HUES64 (cell line): ENCODE measurements at regions not wholly inside any gene's neighbourhood (a gene's known extent, or its start where the extent isn't known, plus 50 kb on each side); places are given as distances from the start of the nearest gene placed in this dataset.

Experiments
- H3K27ac ChIP-seq: 2 replicates; pipeline ENCODE4 v1.7.0; 2013; ENCODE audit warnings: low read depth, low read length, inconsistent platforms
- H3K27me3 ChIP-seq: 2 replicates; pipeline ENCODE4 v1.6.1; 2013; ENCODE audit warnings: mild to moderate bottlenecking, low read length; ENCODE audit not compliant: insufficient read depth
- H3K36me3 ChIP-seq: 2 replicates; pipeline ENCODE4 v1.6.1; 2013; ENCODE audit warnings: mild to moderate bottlenecking, low read length; ENCODE audit not compliant: insufficient read depth
- H3K4me1 ChIP-seq: 2 replicates; pipeline ENCODE4 v1.6.1; 2013; ENCODE audit warnings: mild to moderate bottlenecking, low read length, moderate library complexity; ENCODE audit not compliant: insufficient read depth
- H3K4me3 ChIP-seq: 2 replicates; pipeline ENCODE4 v1.5.1; 2013; ENCODE audit warnings: mild to moderate bottlenecking, low read length, moderate library complexity
- H3K9ac ChIP-seq: 2 replicates; pipeline ENCODE4 v1.6.1; 2013; ENCODE audit warnings: mild to moderate bottlenecking, low read depth, low read length
- H3K9me3 ChIP-seq: 2 replicates; pipeline ENCODE4 v1.6.1; 2013; ENCODE audit warnings: low read depth, low read length; ENCODE audit not compliant: insufficient read depth
- WGBS: fragments of 150-250, 120-280 bp; methylation state at CpG from one replicate; pipeline ENCODE4 v1.1.7; 2013; ENCODE audit warnings: missing lambda C conversion rate; 5-methylcytosine and 5-hydroxymethylcytosine counted together

DNA sequence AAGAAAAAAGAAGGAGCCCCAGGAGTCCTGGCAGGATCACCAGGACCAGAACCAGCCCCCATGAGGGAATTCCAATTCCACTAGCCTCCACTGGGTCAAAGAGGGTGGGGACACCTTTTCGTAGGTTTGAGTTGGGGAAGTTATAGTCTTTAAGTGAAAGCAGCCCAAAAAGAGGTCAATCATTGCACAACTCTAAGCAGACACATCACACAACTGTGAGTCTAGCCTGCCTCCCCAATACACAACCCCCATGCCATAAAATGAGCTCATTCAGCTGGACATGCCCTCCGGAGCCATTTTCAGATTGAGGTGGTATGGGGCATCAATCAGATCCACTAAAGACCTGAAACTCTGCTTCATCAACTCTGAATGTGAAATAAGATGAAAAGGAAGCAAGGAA lies 179.9 kb downstream of the NPHP4 start:
- no peaks in the 10 kb centered on the region for H3K4me1 ChIP-seq
- no peaks in the 10 kb centered on the region for H3K27me3 ChIP-seq
- H3K9ac ChIP-seq, result no peak overlapping the region
- no peaks in the 10 kb centered on the region for H3K36me3 ChIP-seq
- WGBS, result 100% methylated on average over 1 of the region's 2 CpGs
- no peak overlapping the region for H3K27ac ChIP-seq
- H3K4me3 ChIP-seq, result no peak overlapping the region
- 0 out of 2 replicates have a peak, but pooled peaks cover 2% of the 10 kb centered on the region for H3K9me3 ChIP-seq

DNA sequence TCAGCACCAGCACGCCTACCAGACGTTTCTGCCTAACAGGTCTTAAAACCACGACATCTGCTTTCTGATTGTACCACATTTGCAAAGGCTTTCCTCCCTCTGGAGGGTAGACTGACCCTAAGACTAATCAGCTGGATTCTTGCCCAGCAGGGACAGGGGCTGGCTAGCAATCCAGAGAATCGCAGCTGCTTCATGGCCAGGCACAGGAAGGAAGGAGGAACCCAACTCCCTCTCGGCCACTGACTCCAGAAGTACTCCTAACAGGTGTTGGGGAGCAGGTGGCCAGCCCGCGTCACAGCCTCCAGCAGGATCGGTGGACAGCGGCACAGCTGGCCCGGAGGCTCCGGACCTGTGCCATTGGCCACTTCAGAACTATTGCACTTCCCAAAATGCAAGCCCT lies 180.8 kb downstream of the NPHP4 start:
- Histone ChIP-seq H3K9ac (no peak overlapping the region), H3K4me1 (no peaks in the 10 kb centered on the region), H3K27me3 (no peaks in the 10 kb centered on the region), H3K4me3 (no peak overlapping the region), H3K36me3 (no peaks in the 10 kb centered on the region), H3K27ac (no peak overlapping the region), H3K9me3 (no peaks in the 10 kb centered on the region)
- 79% methylated on average over 11 of the region's 11 CpGs for WGBS

DNA sequence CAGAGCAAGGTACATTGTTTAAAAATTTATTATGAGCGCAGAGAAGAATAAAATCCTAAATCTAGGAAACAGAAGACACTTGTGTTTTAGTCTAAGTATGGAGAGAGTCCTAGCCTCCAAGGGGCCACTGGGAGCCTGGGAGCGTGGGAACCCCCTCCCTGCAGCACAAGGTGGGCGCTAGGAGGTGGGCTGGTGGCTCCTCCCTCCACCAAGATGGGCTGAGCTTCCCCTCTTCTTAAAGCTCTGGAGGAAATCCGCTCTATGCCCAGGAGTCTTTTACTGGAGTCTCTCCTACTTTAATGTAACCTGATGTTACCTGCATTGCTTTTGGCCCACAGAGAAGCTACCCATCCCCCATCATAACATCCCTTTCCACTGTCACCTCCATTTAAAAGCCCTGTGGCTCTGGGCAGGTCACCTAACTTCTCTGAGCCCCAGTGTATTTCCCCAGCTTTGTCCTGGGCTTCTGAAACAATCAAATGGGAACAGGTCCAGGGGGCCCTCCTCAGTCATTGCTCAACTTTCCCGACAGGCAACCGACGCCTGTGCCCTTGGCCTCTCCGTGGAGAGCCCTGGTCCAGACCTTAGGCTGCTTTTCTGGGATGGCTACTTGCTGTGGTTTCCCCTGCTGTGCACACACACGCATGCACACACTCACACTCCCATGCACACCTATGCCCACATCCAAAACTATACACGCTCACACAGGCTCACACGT lies 181.5 kb downstream of the NPHP4 start:
- no peak overlapping the region for H3K9ac ChIP-seq
- H3K9me3 ChIP-seq, result no peaks in the 10 kb centered on the region
- no peak overlapping the region for H3K4me3 ChIP-seq
- no peak overlapping the region for H3K27ac ChIP-seq
- 88% methylated on average over 11 of the region's 11 CpGs for WGBS
- H3K4me1 ChIP-seq, result no peaks in the 10 kb centered on the region
- no peaks in the 10 kb centered on the region for H3K27me3 ChIP-seq
- H3K36me3 ChIP-seq, result no peaks in the 10 kb centered on the region

DNA sequence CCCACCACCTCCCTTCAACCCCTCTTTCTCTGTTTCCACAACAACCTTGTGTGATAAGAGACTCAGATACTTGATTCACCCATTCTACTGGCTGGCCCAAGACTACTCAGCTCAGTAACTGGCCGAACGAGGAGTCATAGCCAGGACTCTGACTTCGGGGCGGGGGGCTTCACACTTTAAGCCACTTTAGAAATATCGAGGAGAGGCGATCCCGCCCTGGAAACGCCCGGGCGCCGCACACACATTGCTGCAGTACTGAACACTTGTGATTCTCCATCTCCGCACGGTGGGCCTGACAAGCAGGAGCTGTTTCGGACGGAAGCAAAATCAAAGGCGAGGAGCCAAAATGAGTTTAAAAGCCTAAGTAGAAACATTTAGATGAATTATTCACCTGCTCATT lies 182.1 kb downstream of the NPHP4 start:
- Histone ChIP-seq H3K4me3 (no peak overlapping the region), H3K9me3 (no peaks in the 10 kb centered on the region), H3K9ac (no peak overlapping the region), H3K36me3 (no peaks in the 10 kb centered on the region), H3K27ac (no peak overlapping the region), H3K27me3 (no peaks in the 10 kb centered on the region), H3K4me1 (no peaks in the 10 kb centered on the region)
- WGBS, result 96% methylated on average over 16 of the region's 16 CpGs

DNA sequence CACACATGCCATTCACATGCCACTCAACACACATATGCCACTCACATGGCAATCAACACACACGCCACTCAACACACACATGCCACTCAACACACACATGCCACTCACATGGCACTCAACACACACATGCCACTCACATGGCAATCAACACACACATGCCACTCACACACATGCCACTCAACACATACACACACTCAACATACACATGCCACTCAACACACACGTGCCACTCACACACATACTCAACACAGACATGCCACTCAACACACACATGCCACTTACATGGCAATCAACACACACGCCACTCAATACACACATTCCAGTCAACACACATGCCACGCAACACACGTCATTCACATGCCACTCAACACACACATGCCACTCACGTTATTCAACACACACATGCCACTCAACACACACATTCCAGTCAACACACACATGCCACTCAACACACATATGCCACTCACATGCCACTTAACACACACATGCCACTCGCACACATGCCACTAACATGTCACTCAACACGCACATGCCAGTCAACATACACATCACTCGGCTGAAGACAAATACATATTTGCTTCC lies 182.9 kb downstream of the NPHP4 start:
- no peaks in the 10 kb centered on the region for H3K9me3 ChIP-seq
- H3K27ac ChIP-seq, result no peak overlapping the region
- no peaks in the 10 kb centered on the region for H3K36me3 ChIP-seq
- H3K27me3 ChIP-seq, result no peaks in the 10 kb centered on the region
- H3K9ac ChIP-seq, result no peak overlapping the region
- 94% methylated on average over 9 of the region's 9 CpGs for WGBS
- no peaks in the 10 kb centered on the region for H3K4me1 ChIP-seq
- H3K4me3 ChIP-seq, result no peak overlapping the region

DNA sequence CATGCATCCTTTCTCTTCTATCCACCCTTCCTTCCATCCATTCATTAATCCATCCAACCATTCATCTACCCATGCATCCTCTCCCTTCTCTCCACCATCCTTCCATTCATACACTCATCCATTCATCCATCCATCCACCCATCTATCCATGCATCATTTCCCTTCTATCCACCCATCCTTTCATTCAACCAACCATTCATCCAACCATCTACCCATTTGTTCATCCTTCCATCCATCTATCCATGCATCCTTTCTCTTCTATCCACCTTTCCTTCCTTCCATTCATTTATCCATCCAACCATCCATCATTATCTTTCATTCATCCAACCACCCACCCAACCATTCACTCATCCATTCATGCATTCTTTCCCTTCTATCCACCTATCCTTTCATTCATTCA lies 188.4 kb downstream of the NPHP4 start:
- H3K4me3 ChIP-seq, result no peak overlapping the region
- no peak overlapping the region for H3K9ac ChIP-seq
- H3K9me3 ChIP-seq, result no peaks in the 10 kb centered on the region; the same call in 1 of the 2 replicates
- no peaks in the 10 kb centered on the region for H3K36me3 ChIP-seq
- no peak overlapping the region for H3K27ac ChIP-seq
- no peaks in the 10 kb centered on the region for H3K27me3 ChIP-seq
- no peaks in the 10 kb centered on the region for H3K4me1 ChIP-seq

DNA sequence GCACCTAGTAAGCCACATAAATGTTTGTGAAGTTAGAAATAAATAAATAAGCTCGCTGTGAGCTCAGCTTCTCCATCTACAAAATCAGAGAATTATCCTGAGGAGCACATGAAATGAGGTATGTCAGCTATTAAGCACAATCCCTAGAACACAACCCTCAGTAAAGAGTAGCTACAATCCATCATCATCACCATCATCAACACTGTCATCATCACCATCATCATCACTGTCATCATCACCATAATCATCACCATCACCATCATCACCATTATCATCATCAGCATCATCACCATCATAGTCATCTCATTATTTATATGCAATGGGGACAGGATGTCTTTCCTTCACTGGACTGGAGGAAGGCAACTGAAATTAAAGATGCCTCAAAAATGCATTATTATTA lies 189.6 kb downstream of the NPHP4 start:
- Histone ChIP-seq H3K4me3 (no peak overlapping the region), H3K27me3 (no peaks in the 10 kb centered on the region), H3K36me3 (no peaks in the 10 kb centered on the region), H3K9ac (no peak overlapping the region), H3K9me3 (no peaks in the 10 kb centered on the region; the same call in 1 of the 2 replicates), H3K4me1 (0 out of 2 replicates have a peak, but pooled peaks cover 3% of the 10 kb centered on the region), H3K27ac (no peak overlapping the region)
- WGBS, result 100% methylated on average over 1 of the region's 1 CpG

DNA sequence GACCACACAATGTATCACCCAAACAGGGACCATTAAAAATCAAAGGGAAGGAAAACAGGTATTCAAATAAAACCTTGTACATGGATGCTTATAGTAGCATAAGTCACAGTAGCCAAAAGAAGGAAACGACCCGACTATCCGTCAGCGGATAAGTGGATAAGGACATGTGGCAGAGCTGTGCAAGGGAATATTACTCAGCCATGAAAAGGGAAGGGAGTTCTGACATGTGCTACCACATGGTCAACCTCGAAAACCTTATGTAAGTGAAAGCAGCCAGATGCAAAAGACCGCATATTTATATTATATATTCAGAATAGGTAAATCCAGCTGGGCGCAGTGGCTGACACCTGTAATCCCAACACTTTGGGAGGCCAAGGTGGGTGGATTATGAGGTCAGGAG lies 193.3 kb downstream of the NPHP4 start:
- 97% methylated on average over 5 of the region's 7 CpGs for WGBS

DNA sequence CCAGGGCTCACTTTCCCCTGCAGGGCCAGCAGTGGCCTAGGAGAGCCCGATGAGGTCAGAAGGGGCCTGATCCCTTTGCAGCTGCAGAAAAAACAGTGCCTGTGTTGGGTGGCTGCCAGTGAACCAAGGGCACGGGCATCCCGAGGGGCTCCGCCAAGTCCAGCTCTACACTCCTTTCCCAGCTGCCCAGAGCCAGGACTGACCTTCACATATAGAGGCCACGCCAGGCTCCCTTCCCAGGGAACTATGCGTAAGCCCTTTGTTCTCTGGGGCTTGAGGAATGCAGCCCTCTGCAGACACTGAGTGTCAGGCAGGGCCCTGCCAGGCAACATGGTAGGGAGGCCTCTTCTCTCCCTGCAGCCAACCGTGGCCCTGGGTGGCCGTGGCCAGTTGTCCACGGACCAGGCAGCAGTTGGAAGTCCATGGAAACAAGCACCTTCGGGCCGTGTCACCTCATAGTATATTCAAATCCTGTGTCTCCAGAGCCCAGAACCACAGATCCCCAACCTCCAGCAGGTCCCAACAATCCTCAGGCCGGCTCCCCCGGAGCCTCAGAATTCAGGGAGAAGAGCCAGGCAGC lies 194.0 kb downstream of the NPHP4 start:
- H3K27me3 ChIP-seq, result no peaks in the 10 kb centered on the region
- H3K4me3 ChIP-seq, result no peak overlapping the region
- H3K9ac ChIP-seq, result no peak overlapping the region
- no peak overlapping the region; the same call in 1 of the 2 replicates for H3K27ac ChIP-seq
- 84% methylated on average over 13 of the region's 13 CpGs for WGBS
- H3K4me1 ChIP-seq, result 0 out of 2 replicates have a peak, but pooled peaks cover 3% of the 10 kb centered on the region
- no peaks in the 10 kb centered on the region; the same call in 1 of the 2 replicates for H3K9me3 ChIP-seq
- H3K36me3 ChIP-seq, result no peaks in the 10 kb centered on the region

More for the DNA sequence above, 193.3 kb downstream of the NPHP4 start:
- 0 out of 2 replicates have a peak, but pooled peaks cover 3% of the 10 kb centered on the region for H3K4me1 ChIP-seq
- no peak overlapping the region for H3K9ac ChIP-seq
- H3K9me3 ChIP-seq, result no peaks in the 10 kb centered on the region; the same call in 1 of the 2 replicates
- H3K36me3 ChIP-seq, result no peaks in the 10 kb centered on the region
- no peaks in the 10 kb centered on the region for H3K27me3 ChIP-seq
- H3K4me3 ChIP-seq, result no peak overlapping the region
- H3K27ac ChIP-seq, result no peak overlapping the region

DNA sequence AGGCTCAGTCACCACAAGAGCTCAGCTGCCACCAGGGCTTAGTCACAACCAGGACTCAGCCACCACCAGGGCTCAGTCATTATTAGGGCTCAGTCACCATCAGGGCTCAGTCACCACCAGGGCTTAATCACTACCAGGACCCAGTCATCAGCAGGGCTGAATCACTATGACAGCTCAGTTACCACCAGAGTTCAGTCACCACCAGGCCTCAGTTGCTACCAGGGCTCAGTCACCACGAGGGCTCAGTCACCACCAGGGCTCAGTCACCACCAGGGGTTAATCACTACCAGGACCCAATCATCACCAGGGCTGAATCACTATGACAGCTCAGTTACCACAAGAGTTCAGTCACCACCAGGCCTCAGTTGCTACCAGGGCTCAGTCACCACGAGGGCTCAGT lies 196.2 kb downstream of the NPHP4 start:
- WGBS, result 96% methylated on average over 2 of the region's 2 CpGs
- Histone ChIP-seq H3K9me3 (no peaks in the 10 kb centered on the region; the same call in 1 of the 2 replicates), H3K27ac (no peak overlapping the region), H3K4me3 (no peak overlapping the region), H3K4me1 (0 out of 2 replicates have a peak, but pooled peaks cover 3% of the 10 kb centered on the region), H3K27me3 (no peaks in the 10 kb centered on the region), H3K36me3 (no peaks in the 10 kb centered on the region), H3K9ac (no peak overlapping the region)

DNA sequence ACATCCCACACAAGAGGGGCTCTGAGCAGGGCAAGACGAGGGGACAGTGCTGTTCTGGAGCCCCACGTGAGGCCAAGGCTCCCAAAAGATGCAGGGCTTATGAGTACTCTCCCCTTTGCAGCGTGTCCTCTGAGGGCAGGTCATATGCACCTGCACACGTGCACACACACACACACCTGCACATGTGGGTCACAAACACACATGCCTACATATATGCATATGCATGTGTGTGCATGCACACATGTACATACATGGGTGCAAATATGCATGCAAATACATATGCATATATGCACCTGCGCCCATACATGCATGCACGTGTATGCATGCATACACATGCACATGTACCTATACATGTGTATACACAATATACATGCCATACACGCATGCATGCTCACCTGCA lies 197.9 kb downstream of the NPHP4 start:
- Histone ChIP-seq H3K9ac (no peak overlapping the region), H3K36me3 (no peaks in the 10 kb centered on the region), H3K27ac (no peak overlapping the region), H3K27me3 (no peaks in the 10 kb centered on the region), H3K4me1 (0 out of 2 replicates have a peak, but pooled peaks cover 3% of the 10 kb centered on the region), H3K9me3 (no peaks in the 10 kb centered on the region), H3K4me3 (no peak overlapping the region)
- WGBS, result 91% methylated on average over 7 of the region's 7 CpGs
